HFFc6 (cell line): ENCODE measurements at regions not wholly inside any gene's neighbourhood (a gene's known extent, or its start where the extent isn't known, plus 50 kb on each side); places are given as distances from the start of the nearest gene placed in this dataset.

Source experiments
- DNase-seq: peaks from one replicate; pipeline ENCODE4 v3.0.0-alpha.2; 2018
- H3K27ac Mint-ChIP-seq: 2 replicates; pipeline ENCODE4 v1.8.0; 2020; ENCODE audit warnings: mild to moderate bottlenecking, mixed read lengths
- H3K27me3 Mint-ChIP-seq: 2 replicates; pipeline ENCODE4 v1.8.0; 2021; ENCODE audit warnings: mild to moderate bottlenecking, moderate library complexity, mixed read lengths; ENCODE audit not compliant: insufficient read depth
- H3K36me3 Mint-ChIP-seq: 2 replicates; pipeline ENCODE4 v1.8.0; 2021; ENCODE audit warnings: low read depth, mixed read lengths
- H3K4me1 Mint-ChIP-seq: 2 replicates; pipeline ENCODE4 v1.8.0; 2020; ENCODE audit warnings: low read depth, mixed read lengths
- H3K4me3 Mint-ChIP-seq: 2 replicates; pipeline ENCODE4 v1.8.0; 2020; ENCODE audit warnings: mild to moderate bottlenecking, moderate library complexity, mixed read lengths
- H3K9me3 Mint-ChIP-seq: 2 replicates; pipeline ENCODE4 v1.8.0; 2020; ENCODE audit warnings: mild to moderate bottlenecking, mixed read lengths
- CTCF ChIP-seq: fragments of 200-600 bp; sonication (generic); IDR thresholded peaks from 2 replicates; pipeline ENCODE4 v1.5.0; 2021; ENCODE audit warnings: antibody characterized with exemption, mild to moderate bottlenecking

- H3K4me3 Mint-ChIP-seq, result no peak overlapping the region
- H3K27me3 Mint-ChIP-seq, result peaks cover 30% of the 10 kb centered on the region
- peaks cover 13% of the 10 kb centered on the region for H3K9me3 Mint-ChIP-seq
- no peak for TF ChIP-seq CTCF
- no peak overlapping the region for H3K27ac Mint-ChIP-seq
- DNase-seq, result no peak
- peaks cover 5% of the 10 kb centered on the region; the same call in 1 of the 2 replicates for H3K4me1 Mint-ChIP-seq
- peaks cover 14% of the 10 kb centered on the region; the same call in 1 of the 2 replicates for H3K36me3 Mint-ChIP-seq
Measured at GRCh38 chr9:124198948-124199347, 58.8 kb upstream of the NEK6 start.

GRCh38 chr9:124199474-124199873, 58.3 kb upstream of the NEK6 start:
- peaks cover 14% of the 10 kb centered on the region; the same call in 1 of the 2 replicates for H3K36me3 Mint-ChIP-seq

GRCh38 chr9:124202447-124202971, 55.2 kb upstream of the NEK6 start:
- DNase-seq, result no peak
- Mint-ChIP-seq H3K4me3 (no peak overlapping the region), H3K27ac (no peak overlapping the region), H3K4me1 (peaks cover 5% of the 10 kb centered on the region; the same call in 1 of the 2 replicates), H3K27me3 (peaks cover 25% of the 10 kb centered on the region), H3K9me3 (no peaks in the 10 kb centered on the region), H3K36me3 (no peaks in the 10 kb centered on the region)
- TF ChIP-seq CTCF, result no peak

More at GRCh38 chr9:124199474-124199873, 58.3 kb upstream of the NEK6 start:
- no peak for TF ChIP-seq CTCF
- H3K9me3 Mint-ChIP-seq, result peaks cover 13% of the 10 kb centered on the region
- no peak overlapping the region for H3K27ac Mint-ChIP-seq
- peaks cover 34% of the 10 kb centered on the region for H3K27me3 Mint-ChIP-seq
- H3K4me3 Mint-ChIP-seq, result no peak overlapping the region
- DNase-seq, result no peak
- peaks cover 5% of the 10 kb centered on the region; the same call in 1 of the 2 replicates for H3K4me1 Mint-ChIP-seq

GRCh38 chr9:124205686-124206352, 51.9 kb upstream of the NEK6 start:
- no peak for DNase-seq
- peaks cover 8% of the 10 kb centered on the region for H3K4me1 Mint-ChIP-seq
- no peak overlapping the region for H3K4me3 Mint-ChIP-seq
- no peaks in the 10 kb centered on the region for H3K9me3 Mint-ChIP-seq
- H3K27ac Mint-ChIP-seq, result no peak overlapping the region
- H3K27me3 Mint-ChIP-seq, result peaks cover 22% of the 10 kb centered on the region
- no peaks in the 10 kb centered on the region for H3K36me3 Mint-ChIP-seq
- TF ChIP-seq CTCF, result no peak

- H3K9me3 Mint-ChIP-seq, result no peaks in the 10 kb centered on the region
Measured at GRCh38 chr9:124206391-124206790, 51.4 kb upstream of the NEK6 start.

More at GRCh38 chr9:124206391-124206790, 51.4 kb upstream of the NEK6 start:
- H3K4me3 Mint-ChIP-seq, result no peak overlapping the region
- H3K36me3 Mint-ChIP-seq, result no peaks in the 10 kb centered on the region
- H3K4me1 Mint-ChIP-seq, result peaks cover 14% of the 10 kb centered on the region
- no peak for TF ChIP-seq CTCF
- no peak overlapping the region for H3K27ac Mint-ChIP-seq
- H3K27me3 Mint-ChIP-seq, result peaks cover 22% of the 10 kb centered on the region
- DNase-seq, result no peak
